ENCODE measurements at regions not wholly inside any gene's neighbourhood (a gene's known extent, or its start where the extent isn't known, plus 50 kb on each side); places are given as distances from the start of the nearest gene placed in this dataset.
"Not testable (repeated sequence)": the region's sequence is repeated elsewhere in the genome, so short reads cannot be mapped to it uniquely, and the experiment has no call there.

GRCh38 chr7:45296748-45297147 is 139.2 kb downstream of the RAMP3 start:
- H2BK120ac ChIP-seq (ENCODE audit: low read depth, low read length), result no peak overlapping the region
- H2BK12ac ChIP-seq (ENCODE audit: low read length), result no peak overlapping the region
- H3K18ac ChIP-seq (ENCODE audit: low read length), result no peak overlapping the region
- no peak overlapping the region for H3K23ac ChIP-seq (ENCODE audit: low read depth, low read length, poor library complexity)
- H3K4me3 ChIP-seq (ENCODE audit: low read length in 2 of 2), result no peak overlapping the region
- no peaks in the 10 kb centered on the region for H3K9me3 ChIP-seq (replicated peaks in 1 of 2; ENCODE audit: control insufficient read depth in 2 of 2, insufficient read depth in 1 of 2, low read depth in 1 of 2, low read length in 2 of 2)
- no peaks in the 10 kb centered on the region for H3K79me1 ChIP-seq (ENCODE audit: low read depth, low read length)
- no peak overlapping the region for H2AFZ ChIP-seq (ENCODE audit: low read length)
- H4K8ac ChIP-seq (ENCODE audit: low read depth, low read length), result no peak overlapping the region
- no peak overlapping the region for H2BK5ac ChIP-seq (ENCODE audit: low read length)
- H2BK15ac ChIP-seq (ENCODE audit: low read length), result no peak overlapping the region
- H3K9ac ChIP-seq (ENCODE audit: low read depth, low read length, poor library complexity), result no peak overlapping the region
- DNase-seq (ENCODE audit: low spot score), result no peak
- H3K27me3 ChIP-seq (ENCODE audit: control insufficient read depth in 3 of 3, insufficient read depth in 3 of 3, low read depth in 1 of 3, low read length in 3 of 3), result no peaks in the 10 kb centered on the region
- H2AK5ac ChIP-seq (ENCODE audit: low read depth, low read length), result no peak overlapping the region
- no peak overlapping the region for H4K91ac ChIP-seq (ENCODE audit: low read depth, low read length, poor library complexity)
- no peaks in the 10 kb centered on the region for H3K4me1 ChIP-seq (ENCODE audit: control insufficient read depth in 2 of 2, insufficient read depth in 1 of 2, low read depth in 1 of 2, low read length in 2 of 2)
- no peak overlapping the region for H3K14ac ChIP-seq (ENCODE audit: low read length)
- H3K27ac ChIP-seq (replicated peaks; ENCODE audit: low read length), result no peak overlapping the region
- no peak overlapping the region for H3K4ac ChIP-seq (ENCODE audit: low read length)
- H3K4me2 ChIP-seq (ENCODE audit: insufficient read depth, low read length, poor library complexity, severe bottlenecking), result no peak overlapping the region
- H3K36me3 ChIP-seq (replicated peaks in 1 of 2; ENCODE audit: control insufficient read depth in 2 of 2, insufficient read depth in 2 of 2, low read length in 2 of 2), result no peaks in the 10 kb centered on the region

- WGBS, 2 donors (ENCODE audit: extremely low coverage in 2 of 2, insufficient read length in 2 of 2, insufficient replicate concordance in 1 of 2), result no CpG with 5 or more reads among the region's 3 CpGs
- Histone ChIP-seq H3K4me3 (ENCODE audit: low read length in 2 of 2) (no peak overlapping the region), H3K14ac (ENCODE audit: low read length) (no peak overlapping the region), H3K4ac (ENCODE audit: low read length) (no peak overlapping the region), H2BK120ac (ENCODE audit: low read depth, low read length) (no peak overlapping the region), H3K27ac (replicated peaks; ENCODE audit: low read length) (no peak overlapping the region), H3K36me3 (replicated peaks in 1 of 2; ENCODE audit: control insufficient read depth in 2 of 2, insufficient read depth in 2 of 2, low read length in 2 of 2) (no peaks in the 10 kb centered on the region), H3K9me3 (replicated peaks in 1 of 2; ENCODE audit: control insufficient read depth in 2 of 2, insufficient read depth in 1 of 2, low read depth in 1 of 2, low read length in 2 of 2) (peaks cover 0 to under 1% of the 10 kb centered on the region in 2 donors), H2AFZ (ENCODE audit: low read length) (no peak overlapping the region), H2AK5ac (ENCODE audit: low read depth, low read length) (no peak overlapping the region), H2BK12ac (ENCODE audit: low read length) (no peak overlapping the region), H3K9ac (ENCODE audit: low read depth, low read length, poor library complexity) (no peak overlapping the region), H4K91ac (ENCODE audit: low read depth, low read length, poor library complexity) (no peak overlapping the region), H3K4me2 (ENCODE audit: insufficient read depth, low read length, poor library complexity, severe bottlenecking) (no peak overlapping the region), H3K18ac (ENCODE audit: low read length) (no peak overlapping the region), H4K8ac (ENCODE audit: low read depth, low read length) (no peak overlapping the region), H2BK5ac (ENCODE audit: low read length) (no peak overlapping the region), H3K4me1 (ENCODE audit: control insufficient read depth in 2 of 2, insufficient read depth in 1 of 2, low read depth in 1 of 2, low read length in 2 of 2) (no peaks in the 10 kb centered on the region), H3K27me3 (ENCODE audit: control insufficient read depth in 3 of 3, insufficient read depth in 3 of 3, low read depth in 1 of 3, low read length in 3 of 3) (no peaks in the 10 kb centered on the region), H2BK15ac (ENCODE audit: low read length) (no peak overlapping the region), H3K79me1 (ENCODE audit: low read depth, low read length) (no peaks in the 10 kb centered on the region), H3K23ac (ENCODE audit: low read depth, low read length, poor library complexity) (no peak overlapping the region)
- DNase-seq (ENCODE audit: low spot score), result no peak
These were observed 149.2 kb downstream of the RAMP3 start for GRCh38 chr7:45306752-45307305.

- Histone ChIP-seq H4K91ac (ENCODE audit: low read depth, low read length, poor library complexity) (no peak overlapping the region), H3K27me3 (ENCODE audit: control insufficient read depth in 3 of 3, insufficient read depth in 3 of 3, low read depth in 1 of 3, low read length in 3 of 3) (no peaks in the 10 kb centered on the region)
These were observed 154.0 kb downstream of the RAMP3 start for GRCh38 chr7:45311597-45311996.

GRCh38 chr7:45315512-45315911 is 157.9 kb downstream of the RAMP3 start:
- H3K27me3 ChIP-seq (ENCODE audit: control insufficient read depth in 3 of 3, insufficient read depth in 3 of 3, low read depth in 1 of 3, low read length in 3 of 3); H3K4me1 ChIP-seq (ENCODE audit: control insufficient read depth in 2 of 2, insufficient read depth in 1 of 2, low read depth in 1 of 2, low read length in 2 of 2); H3K23ac ChIP-seq (ENCODE audit: low read depth, low read length, poor library complexity); H3K4me2 ChIP-seq (ENCODE audit: insufficient read depth, low read length, poor library complexity, severe bottlenecking); H3K36me3 ChIP-seq (replicated peaks in 1 of 2; ENCODE audit: control insufficient read depth in 2 of 2, insufficient read depth in 2 of 2, low read length in 2 of 2); H4K91ac ChIP-seq (ENCODE audit: low read depth, low read length, poor library complexity); H3K18ac ChIP-seq (ENCODE audit: low read length); H2BK15ac ChIP-seq (ENCODE audit: low read length); DNase-seq (ENCODE audit: low spot score); H2AFZ ChIP-seq (ENCODE audit: low read length); H2AK5ac ChIP-seq (ENCODE audit: low read depth, low read length); H2BK5ac ChIP-seq (ENCODE audit: low read length); H3K4ac ChIP-seq (ENCODE audit: low read length); H2BK120ac ChIP-seq (ENCODE audit: low read depth, low read length); H3K4me3 ChIP-seq (ENCODE audit: low read length in 2 of 2); H3K9me3 ChIP-seq (replicated peaks in 1 of 2; ENCODE audit: control insufficient read depth in 2 of 2, insufficient read depth in 1 of 2, low read depth in 1 of 2, low read length in 2 of 2); H3K9ac ChIP-seq (ENCODE audit: low read depth, low read length, poor library complexity); H4K8ac ChIP-seq (ENCODE audit: low read depth, low read length); H3K27ac ChIP-seq (replicated peaks; ENCODE audit: low read length); H2BK12ac ChIP-seq (ENCODE audit: low read length); H3K14ac ChIP-seq (ENCODE audit: low read length); H3K79me1 ChIP-seq (ENCODE audit: low read depth, low read length): not testable (repeated sequence)
- no CpG with 5 or more reads among the region's 7 CpGs for WGBS, 2 donors (ENCODE audit: extremely low coverage in 2 of 2, insufficient read length in 2 of 2, insufficient replicate concordance in 1 of 2)

More at GRCh38 chr7:45311597-45311996, 154.0 kb downstream of the RAMP3 start:
- Histone ChIP-seq H2BK12ac (ENCODE audit: low read length) (no peak overlapping the region), H3K23ac (ENCODE audit: low read depth, low read length, poor library complexity) (no peak overlapping the region), H3K27ac (replicated peaks; ENCODE audit: low read length) (no peak overlapping the region), H3K36me3 (replicated peaks in 1 of 2; ENCODE audit: control insufficient read depth in 2 of 2, insufficient read depth in 2 of 2, low read length in 2 of 2) (no peaks in the 10 kb centered on the region), H2AK5ac (ENCODE audit: low read depth, low read length) (no peak overlapping the region), H3K79me1 (ENCODE audit: low read depth, low read length) (no peaks in the 10 kb centered on the region), H3K18ac (ENCODE audit: low read length) (no peak overlapping the region), H3K4ac (ENCODE audit: low read length) (no peak overlapping the region), H2BK120ac (ENCODE audit: low read depth, low read length) (no peak overlapping the region), H3K9ac (ENCODE audit: low read depth, low read length, poor library complexity) (no peak overlapping the region), H2BK15ac (ENCODE audit: low read length) (no peak overlapping the region), H4K8ac (ENCODE audit: low read depth, low read length) (no peak overlapping the region), H3K4me2 (ENCODE audit: insufficient read depth, low read length, poor library complexity, severe bottlenecking) (no peak overlapping the region), H3K14ac (ENCODE audit: low read length) (no peak overlapping the region), H2AFZ (ENCODE audit: low read length) (no peak overlapping the region), H2BK5ac (ENCODE audit: low read length) (no peak overlapping the region), H3K4me3 (ENCODE audit: low read length in 2 of 2) (no peak overlapping the region), H3K4me1 (ENCODE audit: control insufficient read depth in 2 of 2, insufficient read depth in 1 of 2, low read depth in 1 of 2, low read length in 2 of 2) (no peaks in the 10 kb centered on the region), H3K9me3 (replicated peaks in 1 of 2; ENCODE audit: control insufficient read depth in 2 of 2, insufficient read depth in 1 of 2, low read depth in 1 of 2, low read length in 2 of 2) (peaks cover 0 to 3% of the 10 kb centered on the region in 2 donors)
- no CpG with 5 or more reads among the region's 5 CpGs for WGBS, 2 donors (ENCODE audit: extremely low coverage in 2 of 2, insufficient read length in 2 of 2, insufficient replicate concordance in 1 of 2)
- DNase-seq (ENCODE audit: low spot score), result no peak

All from neuronal stem cell (in vitro differentiated cells).